Stimulated activated effector memory CD8-positive, alpha-beta T cell treated with anti-CD3 and anti-CD28 coated beads, Interleukin-12 subunit alpha, Interleukin-12 subunit beta, amount 100 ng/mL, for 72 hours (primary cell): ENCODE measurements at regions not wholly inside any gene's neighbourhood (a gene's known extent, or its start where the extent isn't known, plus 50 kb on each side); places are given as distances from the start of the nearest gene placed in this dataset.

Experiments
- ATAC-seq: fragments of 150-1000 bp; cut with Tn5 transposase; 2 replicates; pipeline ENCODE4 v1.10.0; 2021
- DNase-seq, 2 donors: peaks; one replicate each; pipeline ENCODE4 v3.0.0; 2021 to 2022; ENCODE audit warnings: low spot score in 2 of 2
- H3K27ac Mint-ChIP-seq: one replicate; pipeline ENCODE4 v1.8.0; 2022; ENCODE audit warnings: mild to moderate bottlenecking, mixed read lengths
- H3K36me3 Mint-ChIP-seq: one replicate; pipeline ENCODE4 v1.8.0; 2022; ENCODE audit warnings: mild to moderate bottlenecking, mixed read lengths
- H3K4me1 Mint-ChIP-seq: one replicate; pipeline ENCODE4 v1.8.0; 2022; ENCODE audit warnings: mixed read lengths
- H3K4me3 Mint-ChIP-seq: one replicate; pipeline ENCODE4 v1.8.0; 2022; ENCODE audit warnings: mild to moderate bottlenecking, mixed read lengths
- H3K9me3 Mint-ChIP-seq: one replicate; pipeline ENCODE4 v1.8.0; 2022; ENCODE audit warnings: mixed read lengths

DNA sequence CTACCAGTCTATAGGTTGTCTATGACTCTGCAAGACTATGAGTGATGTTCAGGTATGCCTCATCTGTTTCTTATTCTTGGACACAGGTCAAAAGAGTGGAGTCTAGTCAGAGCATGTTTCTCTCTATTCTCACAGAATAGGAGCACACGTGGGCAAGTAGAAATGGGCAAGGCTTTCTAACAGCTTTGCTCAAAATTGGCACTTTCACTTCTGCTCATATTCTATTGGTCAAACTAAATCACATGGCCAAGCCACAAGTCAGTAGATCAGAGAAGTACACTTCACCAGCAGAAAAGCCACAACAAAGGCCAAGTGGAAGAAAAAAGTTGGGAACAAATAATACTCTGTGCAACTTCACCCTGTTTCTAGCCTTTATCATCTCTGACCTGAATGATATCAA lies 354.5 kb upstream of the SYNCRIP start:
- no peak for DNase-seq
- H3K4me1 Mint-ChIP-seq, result no peaks in the 10 kb centered on the region
- ATAC-seq, result no peak
- no peak overlapping the region for H3K27ac Mint-ChIP-seq
- peaks cover 7% of the 10 kb centered on the region for H3K9me3 Mint-ChIP-seq
- no peaks in the 10 kb centered on the region for H3K36me3 Mint-ChIP-seq
- H3K4me3 Mint-ChIP-seq, result no peak overlapping the region

DNA sequence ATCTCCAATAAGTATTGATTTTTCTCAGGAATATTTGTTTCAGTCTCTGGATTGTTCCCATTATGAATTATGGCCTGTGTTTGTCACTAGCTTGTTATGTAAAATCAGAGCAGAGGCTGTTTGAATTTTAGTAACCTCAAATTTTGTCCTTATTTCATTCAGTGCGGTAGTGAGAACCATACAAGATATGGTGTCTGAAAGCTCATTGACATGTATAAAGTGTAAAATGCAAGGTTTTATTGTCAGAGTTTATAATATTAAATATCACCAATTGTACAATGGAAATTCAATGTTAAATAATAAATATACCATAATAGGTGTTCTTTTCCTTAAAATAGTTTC lies 353.3 kb upstream of the SYNCRIP start:
- Mint-ChIP-seq H3K4me1 (no peaks in the 10 kb centered on the region), H3K27ac (no peak overlapping the region), H3K36me3 (no peaks in the 10 kb centered on the region), H3K4me3 (no peak overlapping the region), H3K9me3 (peaks cover 7% of the 10 kb centered on the region)
- ATAC-seq (no peak), DNase-seq (no peak)

DNA sequence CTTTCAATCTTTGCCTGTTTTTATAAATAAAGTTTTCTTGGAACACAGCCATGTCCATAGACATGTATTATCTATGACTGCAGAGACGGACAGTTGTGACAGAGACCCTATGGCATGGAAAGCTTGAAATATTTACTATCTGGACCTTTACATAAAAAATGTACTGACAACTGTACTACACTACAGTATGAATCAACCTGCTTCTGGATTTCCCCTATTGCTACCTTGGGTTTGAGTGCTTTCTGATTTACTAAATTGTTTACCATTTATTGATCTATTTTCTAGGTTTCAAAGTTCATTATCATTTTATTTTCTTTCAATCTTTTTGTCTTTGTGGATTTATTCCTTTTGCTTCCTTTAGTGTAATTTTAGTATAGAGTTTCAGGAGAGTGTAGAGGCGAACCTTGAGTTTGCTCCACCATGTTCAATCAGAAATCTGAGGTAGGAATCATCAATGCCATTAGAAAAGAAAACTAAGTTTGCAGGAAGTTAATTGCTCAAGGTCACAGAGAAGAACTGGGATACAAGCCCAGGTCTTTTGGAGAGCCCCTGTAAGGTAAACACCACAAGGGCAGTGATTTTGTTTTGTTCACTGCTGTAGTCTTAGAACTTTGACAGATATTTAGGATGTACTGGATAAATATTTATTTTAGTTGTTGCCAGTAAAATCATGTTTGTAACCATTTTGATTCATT lies 352.8 kb upstream of the SYNCRIP start:
- H3K4me1 Mint-ChIP-seq, result no peaks in the 10 kb centered on the region
- peaks cover 7% of the 10 kb centered on the region for H3K9me3 Mint-ChIP-seq
- no peak overlapping the region for H3K27ac Mint-ChIP-seq
- ATAC-seq, result no peak
- no peaks in the 10 kb centered on the region for H3K36me3 Mint-ChIP-seq
- H3K4me3 Mint-ChIP-seq, result no peak overlapping the region
- DNase-seq, result no peak

DNA sequence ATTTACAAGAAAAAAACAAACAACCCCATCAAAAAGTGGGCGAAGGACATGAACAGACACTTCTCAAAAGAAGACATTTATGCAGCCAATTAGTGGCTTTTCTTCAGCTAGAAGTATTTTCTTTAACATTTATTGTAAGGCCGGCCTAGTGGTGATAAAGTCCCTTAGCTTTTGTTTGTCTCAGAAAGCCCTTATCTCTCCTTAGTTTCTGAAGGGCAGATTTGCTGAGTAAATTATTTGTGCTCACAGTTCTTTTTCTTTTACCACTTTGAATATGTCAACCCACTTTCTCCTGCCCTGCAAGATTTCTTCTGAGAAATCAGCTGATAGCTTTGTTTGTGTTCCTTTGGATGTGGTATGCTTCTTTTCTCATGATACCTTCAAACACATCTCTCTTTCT lies 344.0 kb upstream of the SYNCRIP start:
- H3K9me3 Mint-ChIP-seq, result peaks cover 18% of the 10 kb centered on the region
- H3K36me3 Mint-ChIP-seq, result no peaks in the 10 kb centered on the region
- no peak overlapping the region for H3K27ac Mint-ChIP-seq
- no peak for ATAC-seq
- no peak overlapping the region for H3K4me3 Mint-ChIP-seq
- no peaks in the 10 kb centered on the region for H3K4me1 Mint-ChIP-seq
- DNase-seq, result no peak

DNA sequence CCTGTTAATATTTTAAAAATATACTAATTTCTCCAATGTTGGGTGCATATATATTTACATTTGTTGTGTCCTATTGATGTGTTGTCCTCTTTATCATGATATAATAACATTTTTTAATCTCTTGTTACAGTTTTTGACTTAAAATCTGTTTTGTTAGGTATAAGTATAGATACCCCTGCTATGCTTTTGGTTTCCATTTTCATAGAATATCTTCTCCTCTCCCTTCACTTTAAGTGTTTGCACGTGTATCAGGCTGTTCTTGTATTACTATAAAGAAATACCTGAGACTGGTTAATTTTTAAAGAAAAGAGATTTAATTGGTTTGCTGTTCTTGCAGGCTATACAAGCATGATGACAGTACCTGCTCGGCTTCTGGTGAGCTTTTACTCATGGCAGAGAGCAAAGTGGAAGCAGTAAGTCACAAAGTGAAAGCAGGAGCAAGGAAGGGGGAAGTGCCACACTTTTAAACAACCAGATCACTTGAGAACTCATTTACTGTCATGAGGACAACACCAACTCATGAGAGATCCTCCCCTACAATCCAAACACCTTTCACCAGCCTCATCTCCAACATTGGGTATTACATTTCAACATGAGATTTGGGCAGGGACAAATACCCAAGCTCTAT lies 340.5 kb upstream of the SYNCRIP start:
- ATAC-seq (no peak), DNase-seq (no peak)
- H3K27ac Mint-ChIP-seq, result no peak overlapping the region
- peaks cover 20% of the 10 kb centered on the region for H3K9me3 Mint-ChIP-seq
- no peaks in the 10 kb centered on the region for H3K36me3 Mint-ChIP-seq
- no peaks in the 10 kb centered on the region for H3K4me1 Mint-ChIP-seq
- H3K4me3 Mint-ChIP-seq, result no peak overlapping the region

DNA sequence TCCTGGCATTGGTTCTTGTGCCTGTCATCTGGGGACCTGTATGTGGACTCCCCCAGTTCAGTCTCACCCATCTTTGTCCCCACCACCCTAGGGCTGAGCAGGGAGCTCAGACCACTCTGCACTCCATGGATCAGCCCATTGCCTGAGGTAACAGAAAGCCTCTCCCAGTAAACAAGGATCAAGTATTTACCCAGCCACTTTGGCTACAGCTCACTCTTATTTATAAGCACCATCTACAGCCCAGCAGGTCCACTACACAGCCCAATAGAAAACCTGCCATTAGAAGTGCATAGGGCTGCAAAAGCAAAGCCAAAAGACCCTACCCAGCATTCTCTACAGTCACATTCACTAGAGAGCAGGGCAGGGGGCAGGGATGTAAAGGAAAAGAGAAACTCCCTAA lies 335.0 kb upstream of the SYNCRIP start:
- peaks cover 3% of the 10 kb centered on the region for H3K9me3 Mint-ChIP-seq

DNA sequence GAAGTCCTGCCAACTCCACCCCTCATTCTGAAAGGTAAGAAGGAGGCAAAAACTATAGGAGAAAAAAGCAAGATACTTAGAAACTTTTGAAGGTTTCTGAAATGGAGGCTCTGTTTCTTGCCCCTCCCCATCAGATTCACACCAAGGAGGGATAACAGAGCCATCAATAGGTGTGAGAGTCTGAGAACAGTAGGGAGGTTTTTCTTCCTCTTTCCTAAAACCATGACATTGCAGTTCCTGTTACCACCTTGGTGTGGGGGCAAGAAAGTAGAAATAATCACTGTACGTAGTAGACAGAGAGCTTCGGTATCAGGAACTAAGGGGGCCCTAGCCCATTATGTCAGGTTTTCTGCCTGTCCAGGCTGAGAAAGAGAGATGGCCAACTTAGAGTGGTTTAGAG lies 333.3 kb upstream of the SYNCRIP start:
- ATAC-seq (no peak), DNase-seq (no peak)
- Mint-ChIP-seq H3K27ac (no peak overlapping the region), H3K36me3 (no peaks in the 10 kb centered on the region), H3K4me1 (no peaks in the 10 kb centered on the region), H3K4me3 (no peak overlapping the region), H3K9me3 (peaks cover 3% of the 10 kb centered on the region)

More for the DNA sequence above, 335.0 kb upstream of the SYNCRIP start:
- DNase-seq, result no peak
- Mint-ChIP-seq H3K27ac (no peak overlapping the region), H3K36me3 (no peaks in the 10 kb centered on the region), H3K4me1 (no peaks in the 10 kb centered on the region), H3K4me3 (no peak overlapping the region)
- ATAC-seq, result no peak

DNA sequence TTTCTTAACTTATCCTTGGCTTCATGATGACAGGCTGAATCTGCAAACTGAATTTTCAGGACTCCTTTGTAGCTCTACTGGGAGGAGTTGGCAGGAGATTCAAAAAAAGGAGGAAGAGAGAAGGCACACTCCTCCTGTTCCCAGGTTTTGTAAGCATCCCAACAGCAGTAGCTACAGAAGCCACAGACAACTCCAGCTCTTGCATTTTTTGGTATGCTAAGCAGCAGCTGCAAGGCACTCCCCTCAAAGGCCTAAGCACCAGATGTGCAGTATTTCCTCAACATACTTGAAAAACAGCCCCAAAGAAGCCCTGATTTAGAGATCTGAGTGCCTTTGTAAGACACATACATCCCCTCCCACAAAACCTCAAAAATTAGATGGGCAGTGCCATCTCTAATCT lies 328.6 kb upstream of the SYNCRIP start:
- Mint-ChIP-seq H3K4me3 (no peak overlapping the region), H3K9me3 (no peaks in the 10 kb centered on the region), H3K4me1 (no peaks in the 10 kb centered on the region), H3K36me3 (no peaks in the 10 kb centered on the region), H3K27ac (no peak overlapping the region)
- ATAC-seq (no peak), DNase-seq (no peak)

DNA sequence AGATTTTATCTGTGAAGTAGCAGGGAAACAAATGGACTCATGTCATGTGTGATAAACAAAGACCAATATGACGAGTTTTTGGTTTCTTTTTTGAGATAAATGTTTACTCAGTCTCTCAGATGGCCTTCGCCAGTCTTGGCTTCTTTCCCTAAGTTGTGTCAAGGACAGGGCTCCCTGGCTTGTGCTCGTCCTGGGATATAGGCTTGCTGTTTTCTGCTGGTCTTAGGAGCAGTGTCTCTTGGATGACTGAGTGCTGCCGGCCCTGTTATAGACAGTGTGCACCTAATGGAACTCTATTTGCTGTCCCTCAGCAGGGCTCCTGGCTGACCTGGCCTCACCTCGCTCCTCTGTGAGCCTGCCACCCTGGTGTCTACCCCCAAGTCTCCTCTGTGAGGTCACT lies 324.1 kb upstream of the SYNCRIP start:
- DNase-seq (no peak), ATAC-seq (no peak)
- Mint-ChIP-seq H3K4me3 (no peak overlapping the region), H3K9me3 (no peaks in the 10 kb centered on the region), H3K36me3 (no peaks in the 10 kb centered on the region), H3K4me1 (no peaks in the 10 kb centered on the region), H3K27ac (no peak overlapping the region)

DNA sequence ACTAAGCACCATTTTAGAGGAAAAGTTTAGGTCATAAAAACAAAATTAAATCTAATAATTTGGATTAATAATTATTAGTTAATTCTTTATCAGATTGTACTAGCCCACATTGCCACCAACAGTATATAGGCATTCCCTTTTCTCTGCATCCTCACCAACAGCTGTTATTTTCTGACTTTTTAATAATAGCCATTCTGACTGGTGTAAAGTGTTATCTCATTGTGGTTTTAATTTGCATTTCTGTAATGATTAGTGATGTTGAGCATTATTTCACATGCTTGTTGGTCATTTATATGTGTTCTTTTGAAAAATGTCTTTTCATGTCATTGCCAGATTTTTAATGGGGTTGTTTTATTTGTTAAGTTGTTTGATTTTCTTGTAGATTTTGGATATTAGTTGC lies 319.1 kb upstream of the SYNCRIP start:
- no peak overlapping the region for H3K27ac Mint-ChIP-seq
- no peak overlapping the region for H3K4me3 Mint-ChIP-seq
- H3K36me3 Mint-ChIP-seq, result no peaks in the 10 kb centered on the region
- ATAC-seq, result no peak
- no peaks in the 10 kb centered on the region for H3K4me1 Mint-ChIP-seq
- H3K9me3 Mint-ChIP-seq, result peaks cover 2% of the 10 kb centered on the region
- DNase-seq, result no peak

DNA sequence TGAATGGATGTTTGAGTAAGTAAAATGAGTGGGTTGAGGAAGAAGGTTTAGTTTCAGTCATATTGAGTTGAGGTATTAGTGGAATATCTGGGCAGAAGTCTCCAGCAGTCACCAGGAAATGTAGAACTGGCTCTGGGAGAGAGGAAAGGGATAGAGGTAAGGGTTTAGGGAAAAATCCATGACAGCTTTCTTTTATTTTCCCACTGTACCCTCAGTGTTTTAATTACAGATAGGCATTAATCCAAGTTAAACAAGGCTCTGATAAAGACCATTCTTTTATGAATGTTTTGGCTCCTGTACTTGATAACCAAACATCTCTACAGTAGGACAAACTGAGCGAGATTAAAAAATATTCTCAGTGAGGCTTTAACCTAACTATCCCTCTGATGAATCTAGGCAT lies 318.4 kb upstream of the SYNCRIP start:
- Mint-ChIP-seq H3K4me3 (no peak overlapping the region), H3K9me3 (peaks cover 2% of the 10 kb centered on the region), H3K4me1 (no peaks in the 10 kb centered on the region), H3K27ac (no peak overlapping the region), H3K36me3 (no peaks in the 10 kb centered on the region)
- no peak for DNase-seq
- ATAC-seq, result no peak

DNA sequence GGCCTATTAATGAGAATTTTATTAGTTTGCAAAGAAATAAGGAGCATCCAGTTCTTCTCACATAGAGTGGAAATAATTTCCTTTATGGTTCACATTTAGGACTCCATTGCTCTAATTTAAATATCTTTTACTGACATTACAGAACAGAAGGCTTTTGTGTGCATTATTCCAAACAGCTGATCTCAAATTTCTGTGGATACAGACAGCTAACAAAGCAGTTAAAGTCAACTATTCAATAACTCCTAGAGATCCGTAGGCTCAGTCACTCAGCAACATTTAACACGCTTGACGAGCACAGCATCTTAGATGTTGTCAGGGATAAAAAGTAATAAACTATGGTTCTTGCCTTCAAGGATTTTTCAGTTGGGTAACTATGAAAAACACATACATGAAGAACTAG lies 305.8 kb upstream of the SYNCRIP start:
- H3K27ac Mint-ChIP-seq, result no peak overlapping the region
- ATAC-seq, result no peak

DNA sequence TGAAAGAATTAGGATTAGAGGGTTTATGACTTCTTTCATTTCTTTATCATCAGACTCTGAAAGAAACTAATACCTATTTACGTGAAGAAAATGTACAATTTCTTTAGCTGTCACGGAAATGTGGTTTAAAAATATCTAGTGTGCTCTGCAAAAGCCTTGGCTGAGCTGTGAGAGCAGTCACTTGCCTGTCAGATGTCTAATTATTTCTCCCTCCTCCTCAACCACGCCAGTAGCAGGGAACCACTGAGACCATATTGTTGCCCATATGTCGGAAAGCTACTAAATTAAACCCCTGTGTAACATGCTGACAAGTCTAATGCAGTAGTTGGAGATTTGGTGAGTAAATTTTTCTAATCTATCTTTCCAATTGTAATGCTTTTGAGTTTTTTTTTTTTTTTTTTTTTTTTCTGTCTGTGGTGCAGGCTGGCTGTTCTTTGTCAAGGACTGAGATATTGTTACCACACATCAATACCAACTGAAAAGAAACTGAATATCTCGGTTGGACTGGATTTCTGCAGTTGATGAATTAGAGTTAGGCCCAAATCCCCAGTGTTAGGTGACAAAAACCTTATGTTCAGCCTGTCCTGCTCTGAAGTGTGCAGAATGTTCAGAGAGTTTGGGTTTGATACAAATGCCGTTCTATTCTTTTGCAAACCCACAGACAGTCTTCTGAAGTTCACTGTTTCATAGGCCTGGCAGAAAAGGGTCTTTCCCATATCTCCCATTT lies 302.9 kb upstream of the SYNCRIP start:
- DNase-seq (no peak), ATAC-seq (no peak)
- Mint-ChIP-seq H3K9me3 (no peaks in the 10 kb centered on the region), H3K27ac (no peak overlapping the region), H3K36me3 (no peaks in the 10 kb centered on the region), H3K4me1 (no peaks in the 10 kb centered on the region), H3K4me3 (no peak overlapping the region)

More for the DNA sequence above, 305.8 kb upstream of the SYNCRIP start:
- Mint-ChIP-seq H3K4me1 (no peaks in the 10 kb centered on the region), H3K4me3 (no peak overlapping the region), H3K36me3 (no peaks in the 10 kb centered on the region), H3K9me3 (no peaks in the 10 kb centered on the region)
- no peak for DNase-seq

DNA sequence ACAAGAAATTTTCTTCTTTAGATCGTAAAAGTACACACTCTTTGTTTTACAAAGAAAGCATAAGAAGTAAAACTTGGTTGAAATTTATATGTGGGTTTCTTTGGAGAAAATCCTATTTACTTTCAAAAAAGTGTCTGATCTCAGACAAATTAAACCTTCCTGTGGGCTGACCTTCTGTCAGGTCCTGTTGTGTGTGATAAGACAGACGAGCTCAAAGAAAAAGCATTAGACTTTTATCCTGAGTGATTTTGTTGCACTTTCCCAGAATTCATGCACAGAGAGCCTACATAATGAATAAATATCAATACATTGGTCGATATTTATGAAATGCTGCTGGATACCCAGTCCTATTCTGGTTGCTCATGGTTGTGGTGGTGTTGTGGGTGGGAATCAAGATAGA lies 302.1 kb upstream of the SYNCRIP start:
- DNase-seq (no peak), ATAC-seq (no peak)
- no peaks in the 10 kb centered on the region for H3K4me1 Mint-ChIP-seq
- no peaks in the 10 kb centered on the region for H3K36me3 Mint-ChIP-seq
- H3K9me3 Mint-ChIP-seq, result no peaks in the 10 kb centered on the region
- no peak overlapping the region for H3K27ac Mint-ChIP-seq
- H3K4me3 Mint-ChIP-seq, result no peak overlapping the region

DNA sequence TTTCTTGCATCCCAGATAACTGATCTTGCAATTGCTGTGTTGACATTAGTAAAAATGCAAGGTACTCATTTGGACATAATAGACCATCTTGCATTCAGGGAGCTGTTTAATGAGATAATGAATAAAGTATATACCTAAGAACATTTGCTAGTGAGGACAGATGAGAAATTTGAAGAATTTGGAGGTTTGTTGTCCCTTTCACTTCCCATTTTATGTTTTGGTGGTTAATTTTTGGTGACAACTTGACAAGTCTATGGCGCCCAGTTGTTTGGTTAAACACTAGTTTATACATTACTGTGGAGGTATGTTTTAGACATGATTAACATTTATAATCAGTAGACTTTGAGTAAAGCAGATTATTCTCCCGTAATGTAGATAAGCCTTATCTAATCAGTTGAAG lies 300.2 kb upstream of the SYNCRIP start:
- no peak overlapping the region for H3K4me3 Mint-ChIP-seq
- H3K9me3 Mint-ChIP-seq, result peaks cover 2% of the 10 kb centered on the region
- H3K27ac Mint-ChIP-seq, result no peak overlapping the region
- no peak for DNase-seq
- no peaks in the 10 kb centered on the region for H3K4me1 Mint-ChIP-seq
- no peak for ATAC-seq
- no peaks in the 10 kb centered on the region for H3K36me3 Mint-ChIP-seq

DNA sequence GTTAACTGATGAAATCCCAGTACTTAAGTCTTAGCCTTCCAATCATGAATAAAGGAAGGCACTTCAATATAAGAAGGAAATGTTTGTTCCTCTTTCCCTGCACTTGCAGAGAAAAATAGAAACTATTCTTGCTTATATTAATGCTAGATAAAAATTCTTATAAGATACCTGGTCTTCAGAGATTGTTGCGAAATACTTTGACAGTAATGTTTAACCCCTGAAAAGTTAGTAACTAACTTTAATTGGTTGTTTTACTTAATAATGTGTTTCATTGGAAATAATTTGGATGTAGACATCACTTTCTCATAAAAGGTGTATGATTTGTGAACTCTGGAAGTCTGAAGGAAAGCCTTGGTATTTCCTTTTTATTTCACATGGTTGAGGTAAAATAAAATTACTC lies 294.2 kb upstream of the SYNCRIP start:
- Mint-ChIP-seq H3K27ac (no peak overlapping the region), H3K4me1 (no peaks in the 10 kb centered on the region), H3K4me3 (no peak overlapping the region), H3K36me3 (no peaks in the 10 kb centered on the region), H3K9me3 (peaks cover 6% of the 10 kb centered on the region)
- ATAC-seq (no peak), DNase-seq (no peak)
